Neural crest cell (in vitro differentiated cells): ENCODE measurements at regions not wholly inside any gene's neighbourhood (a gene's known extent, or its start where the extent isn't known, plus 50 kb on each side); places are given as distances from the start of the nearest gene placed in this dataset.

Experiments used
- DNase-seq: peaks from one replicate; pipeline ENCODE4 v3.0.0; 2021; ENCODE audit warnings: low read depth, mixed read lengths, low spot score
- H3K27ac Mint-ChIP-seq: one replicate; pipeline ENCODE4 v1.8.0; 2021; ENCODE audit warnings: mild to moderate bottlenecking, mixed read lengths; ENCODE audit not compliant: unreplicated experiment
- H3K27me3 Mint-ChIP-seq: 2 replicates; pipeline ENCODE4 v1.8.0; 2021; ENCODE audit warnings: low read depth, mild to moderate bottlenecking, mixed read lengths
- H3K36me3 Mint-ChIP-seq: 2 replicates; pipeline ENCODE4 v1.8.0; 2021; ENCODE audit warnings: low read depth, mild to moderate bottlenecking, mixed read lengths
- H3K4me1 Mint-ChIP-seq: 2 replicates; pipeline ENCODE4 v1.8.0; 2021; ENCODE audit warnings: mixed read lengths
- H3K4me3 Mint-ChIP-seq: one replicate; pipeline ENCODE4 v1.8.0; 2021; ENCODE audit warnings: mild to moderate bottlenecking, mixed read lengths
- H3K9me3 Mint-ChIP-seq: 2 replicates; pipeline ENCODE4 v1.8.0; 2021; ENCODE audit warnings: mixed read lengths
- CTCF ChIP-seq: fragments of 200-600 bp; sonication (generic); conservative IDR thresholded peaks from 2 replicates; pipeline ENCODE4 v1.5.0; 2021; ENCODE audit warnings: antibody characterized with exemption, mild to moderate bottlenecking

- no peak for DNase-seq
These were observed 96.5 kb upstream of the ATP2B2 start for GRCh38 chr3:10601857-10602230.

GRCh38 chr3:10602271-10602670 is 96.9 kb upstream of the ATP2B2 start:
- no peaks in the 10 kb centered on the region for H3K36me3 Mint-ChIP-seq
- H3K4me3 Mint-ChIP-seq, result no peak overlapping the region
- DNase-seq, result peak; percentile 4
- no peak overlapping the region for H3K27ac Mint-ChIP-seq
- peaks cover 62% of the 10 kb centered on the region for H3K27me3 Mint-ChIP-seq
- H3K9me3 Mint-ChIP-seq, result no peaks in the 10 kb centered on the region
- H3K4me1 Mint-ChIP-seq, result peaks cover 17% of the 10 kb centered on the region
- no peak for TF ChIP-seq CTCF

More at GRCh38 chr3:10601857-10602230, 96.5 kb upstream of the ATP2B2 start:
- peaks cover 17% of the 10 kb centered on the region for H3K4me1 Mint-ChIP-seq
- no peaks in the 10 kb centered on the region for H3K9me3 Mint-ChIP-seq
- peaks cover 62% of the 10 kb centered on the region for H3K27me3 Mint-ChIP-seq
- TF ChIP-seq CTCF, result no peak
- H3K4me3 Mint-ChIP-seq, result no peak overlapping the region
- H3K27ac Mint-ChIP-seq, result peak overlapping the region; percentile 62
- no peaks in the 10 kb centered on the region for H3K36me3 Mint-ChIP-seq

GRCh38 chr3:10602769-10603768 is 97.7 kb upstream of the ATP2B2 start:
- peak overlapping the region; percentile 58 for H3K27ac Mint-ChIP-seq
- no peak for TF ChIP-seq CTCF
- peaks cover 17% of the 10 kb centered on the region for H3K4me1 Mint-ChIP-seq
- no peak overlapping the region for H3K4me3 Mint-ChIP-seq
- H3K36me3 Mint-ChIP-seq, result no peaks in the 10 kb centered on the region
- DNase-seq, result no peak
- H3K9me3 Mint-ChIP-seq, result no peaks in the 10 kb centered on the region
- H3K27me3 Mint-ChIP-seq, result peaks cover 60% of the 10 kb centered on the region

GRCh38 chr3:10609134-10609533 is 103.7 kb upstream of the ATP2B2 start:
- DNase-seq, result no peak
- Mint-ChIP-seq H3K27me3 (peaks cover 68% of the 10 kb centered on the region), H3K4me1 (no peaks in the 10 kb centered on the region), H3K27ac (no peak overlapping the region), H3K4me3 (no peak overlapping the region), H3K9me3 (no peaks in the 10 kb centered on the region), H3K36me3 (no peaks in the 10 kb centered on the region)
- TF ChIP-seq CTCF, result no peak

- peaks cover 61% of the 10 kb centered on the region for H3K27me3 Mint-ChIP-seq
- TF ChIP-seq CTCF, result no peak
- no peaks in the 10 kb centered on the region for H3K9me3 Mint-ChIP-seq
- H3K4me3 Mint-ChIP-seq, result no peak overlapping the region
- H3K36me3 Mint-ChIP-seq, result no peaks in the 10 kb centered on the region
- H3K4me1 Mint-ChIP-seq, result no peaks in the 10 kb centered on the region
- H3K27ac Mint-ChIP-seq, result no peak overlapping the region
- no peak for DNase-seq
These were observed 108.8 kb upstream of the ATP2B2 start for GRCh38 chr3:10614168-10614567.
